Loucy (cell line): ENCODE measurements at regions not wholly inside any gene's neighbourhood (a gene's known extent, or its start where the extent isn't known, plus 50 kb on each side); places are given as distances from the start of the nearest gene placed in this dataset.

ENCODE experiments used
- H2AFZ ChIP-seq: fragments of 200-600 bp; sonication (generic); 2 replicates; pipeline ENCODE4 v1.6.0; 2016; ENCODE audit warnings: antibody characterized with exemption, mild to moderate bottlenecking, low read length, moderate library complexity
- H3F3A ChIP-seq: fragments of 200-600 bp; 2 replicates; pipeline ENCODE4 v1.6.0; 2016; ENCODE audit warnings: antibody characterized with exemption, low read depth, mild to moderate bottlenecking
- H3K27me3 ChIP-seq: fragments of 200-600 bp; sonication (generic); 2 replicates; pipeline ENCODE4 v1.6.1; 2014; ENCODE audit warnings: low read length, mild to moderate bottlenecking; ENCODE audit not compliant: insufficient read depth, poor library complexity, severe bottlenecking
- H3K36me3 ChIP-seq: fragments of 200-600 bp; sonication (generic); 2 replicates; pipeline ENCODE4 v1.6.1; 2016; ENCODE audit warnings: low read length; ENCODE audit not compliant: insufficient read depth
- H3K4me1 ChIP-seq: fragments of 200-600 bp; sonication (generic); 2 replicates; pipeline ENCODE4 v1.5.1; 2014; ENCODE audit warnings: low read length, mild to moderate bottlenecking; ENCODE audit not compliant: insufficient read depth, poor library complexity, severe bottlenecking
- H3K4me2 ChIP-seq: fragments of 200-600 bp; sonication (generic); 2 replicates; pipeline ENCODE4 v1.6.0; 2014; ENCODE audit warnings: antibody characterized with exemption, low read length, low read depth, mild to moderate bottlenecking; ENCODE audit not compliant: poor library complexity, severe bottlenecking
- H3K4me3 ChIP-seq: fragments of 200-600 bp; sonication (generic); 2 replicates; pipeline ENCODE4 v1.5.1; 2014; ENCODE audit warnings: low read length, mild to moderate bottlenecking, mixed read lengths; ENCODE audit not compliant: poor library complexity, severe bottlenecking
- H3K79me2 ChIP-seq: fragments of 200-600 bp; sonication (generic); 2 replicates; pipeline ENCODE4 v1.6.1; 2014; ENCODE audit warnings: low read length; ENCODE audit not compliant: insufficient read depth
- H3K9ac ChIP-seq: fragments of 200-600 bp; sonication (generic); 2 replicates; pipeline ENCODE4 v1.6.0; 2014; ENCODE audit warnings: mild to moderate bottlenecking, low read depth, low read length, moderate library complexity; ENCODE audit not compliant: poor library complexity, severe bottlenecking
- H3K9me2 ChIP-seq: fragments of 200-600 bp; sonication (generic); replicated peaks from 2 replicates; pipeline ENCODE4 v1.6.1; 2016; ENCODE audit warnings: low read depth, low read length, mixed read lengths
- H3K9me3 ChIP-seq: fragments of 200-600 bp; sonication (generic); 2 replicates; pipeline ENCODE4 v1.6.1; 2014; ENCODE audit warnings: mild to moderate bottlenecking, antibody characterized with exemption, low read length, low read depth; ENCODE audit not compliant: insufficient read depth
- H4K20me1 ChIP-seq: fragments of 200-600 bp; sonication (generic); 2 replicates; pipeline ENCODE4 v1.6.0; 2014; ENCODE audit warnings: antibody characterized with exemption, low read length, mild to moderate bottlenecking; ENCODE audit not compliant: insufficient read depth, poor library complexity, severe bottlenecking
- CTCF ChIP-seq: fragments of 200-600 bp; sonication (generic); conservative IDR thresholded peaks from 2 replicates; pipeline ENCODE4 v1.5.1; 2014; ENCODE audit warnings: mild to moderate bottlenecking, antibody characterized with exemption, low read length
- EZH2phosphoT487 ChIP-seq: fragments of 200-600 bp; IDR thresholded peaks from 2 replicates; pipeline ENCODE4 v1.6.1; 2018; ENCODE audit warnings: antibody characterized with exemption, mild to moderate bottlenecking, moderate library complexity, borderline replicate concordance

- no peak overlapping the region for H2AFZ ChIP-seq
- no peaks in the 10 kb centered on the region for H3K9me2 ChIP-seq
- no peaks in the 10 kb centered on the region for H3F3A ChIP-seq
- no peak overlapping the region for H3K4me3 ChIP-seq
- H3K9me3 ChIP-seq, result no peaks in the 10 kb centered on the region
- H3K27me3 ChIP-seq, result no peaks in the 10 kb centered on the region
- H3K4me2 ChIP-seq, result no peak overlapping the region
- H3K9ac ChIP-seq, result no peak overlapping the region
- no peaks in the 10 kb centered on the region for H3K79me2 ChIP-seq
- no peaks in the 10 kb centered on the region for H3K36me3 ChIP-seq
- H3K4me1 ChIP-seq, result no peaks in the 10 kb centered on the region
- H4K20me1 ChIP-seq, result no peaks in the 10 kb centered on the region
- no peak for TF ChIP-seq CTCF
- no peak for TF ChIP-seq EZH2phosphoT487
Measured at GRCh38 chr2:14288016-14288415, 344.5 kb upstream of the LRATD1 start.

DNA sequence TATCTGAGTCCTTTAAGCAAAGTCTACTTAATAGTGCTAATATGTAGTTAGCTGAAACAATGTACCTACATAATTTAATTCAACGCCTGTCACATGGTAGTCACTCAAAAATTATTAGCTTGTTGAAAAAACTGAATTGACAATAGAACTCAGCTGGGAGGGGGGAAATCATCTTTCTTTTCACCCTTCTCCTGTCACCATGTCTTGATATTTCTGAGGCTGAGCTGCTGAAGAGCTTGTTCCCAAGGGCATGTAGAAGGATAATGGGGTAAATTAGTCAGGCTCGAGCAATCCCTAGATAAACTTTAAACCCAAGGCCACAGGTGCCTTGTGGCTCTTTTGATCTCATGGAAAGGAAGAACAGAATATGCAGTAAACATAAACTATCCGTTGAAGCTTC lies 339.6 kb upstream of the LRATD1 start:
- H3K4me2 ChIP-seq, result no peak overlapping the region
- TF ChIP-seq EZH2phosphoT487, result no peak
- no peaks in the 10 kb centered on the region for H3K9me2 ChIP-seq
- no peaks in the 10 kb centered on the region for H3K79me2 ChIP-seq
- no peaks in the 10 kb centered on the region for H3K36me3 ChIP-seq
- no peaks in the 10 kb centered on the region for H3K9me3 ChIP-seq
- H3K4me3 ChIP-seq, result no peak overlapping the region
- H3F3A ChIP-seq, result no peaks in the 10 kb centered on the region
- no peaks in the 10 kb centered on the region for H4K20me1 ChIP-seq
- no peaks in the 10 kb centered on the region for H3K4me1 ChIP-seq
- no peak overlapping the region for H2AFZ ChIP-seq
- H3K27me3 ChIP-seq, result no peaks in the 10 kb centered on the region
- H3K9ac ChIP-seq, result no peak overlapping the region

GRCh38 chr2:14297340-14297739 lies 335.2 kb upstream of the LRATD1 start:
- TF ChIP-seq EZH2phosphoT487 (no peak), CTCF (no peak)
- H4K20me1 ChIP-seq, result no peaks in the 10 kb centered on the region
- no peaks in the 10 kb centered on the region for H3K79me2 ChIP-seq
- H3K4me3 ChIP-seq, result no peak overlapping the region
- H3K4me1 ChIP-seq, result no peaks in the 10 kb centered on the region
- no peak overlapping the region for H3K4me2 ChIP-seq
- H3K9me2 ChIP-seq, result no peaks in the 10 kb centered on the region
- H3K9ac ChIP-seq, result no peak overlapping the region
- H2AFZ ChIP-seq, result no peak overlapping the region
- H3K36me3 ChIP-seq, result no peaks in the 10 kb centered on the region
- H3F3A ChIP-seq, result no peaks in the 10 kb centered on the region
- no peaks in the 10 kb centered on the region for H3K9me3 ChIP-seq
- H3K27me3 ChIP-seq, result no peaks in the 10 kb centered on the region

- no peak overlapping the region for H3K4me2 ChIP-seq
- no peak for TF ChIP-seq CTCF
- no peak for TF ChIP-seq EZH2phosphoT487
Measured at GRCh38 chr2:14297906-14298305, 334.6 kb upstream of the LRATD1 start.

More at GRCh38 chr2:14297906-14298305, 334.6 kb upstream of the LRATD1 start:
- H3K9ac ChIP-seq, result no peak overlapping the region
- no peak overlapping the region for H3K4me3 ChIP-seq
- H2AFZ ChIP-seq, result no peak overlapping the region
- no peaks in the 10 kb centered on the region for H3K36me3 ChIP-seq
- no peaks in the 10 kb centered on the region for H4K20me1 ChIP-seq
- H3K79me2 ChIP-seq, result no peaks in the 10 kb centered on the region
- H3K9me2 ChIP-seq, result no peaks in the 10 kb centered on the region
- H3K4me1 ChIP-seq, result no peaks in the 10 kb centered on the region
- no peaks in the 10 kb centered on the region for H3K9me3 ChIP-seq
- no peaks in the 10 kb centered on the region for H3K27me3 ChIP-seq
- H3F3A ChIP-seq, result no peaks in the 10 kb centered on the region
